Fibroblast of the aortic adventitia (primary cell): ENCODE measurements at regions not wholly inside any gene's neighbourhood (a gene's known extent, or its start where the extent isn't known, plus 50 kb on each side); places are given as distances from the start of the nearest gene placed in this dataset.

ENCODE experiments used
- DNase-seq: peaks from one replicate; pipeline ENCODE4 v3.0.0-alpha.2; 2010; ENCODE audit warnings: low read depth
- H3K4me3 ChIP-seq: 2 replicates; pipeline ENCODE4 v1.5.1; 2011; ENCODE audit warnings: low read depth, mild to moderate bottlenecking, control low read depth, low read length, moderate library complexity
- CTCF ChIP-seq: IDR thresholded peaks from 2 replicates; pipeline ENCODE4 v1.5.1; 2011; ENCODE audit warnings: mild to moderate bottlenecking, low read length, control low read depth, inconsistent platforms; ENCODE audit not compliant: insufficient read depth

- no peak for DNase-seq
- peak; percentile 25 for TF ChIP-seq CTCF
- H3K4me3 ChIP-seq: no peak overlapping the region
These were observed 301.7 kb downstream of the RPS24 start for GRCh38 chr10:78335371-78335690.

GRCh38 chr10:78335691-78336401 is 302.2 kb downstream of the RPS24 start:
- TF ChIP-seq CTCF: no peak
- peak; percentile 90 for DNase-seq
- H3K4me3 ChIP-seq: no peak overlapping the region

- peak; percentile 90 for DNase-seq
- no peak for TF ChIP-seq CTCF
- H3K4me3 ChIP-seq: no peak overlapping the region
These were observed 302.7 kb downstream of the RPS24 start for GRCh38 chr10:78336402-78336791.

GRCh38 chr10:78337016-78337415 is 303.4 kb downstream of the RPS24 start:
- no peak for TF ChIP-seq CTCF
- DNase-seq: no peak
- H3K4me3 ChIP-seq: no peak overlapping the region

GRCh38 chr10:78337646-78338391 is 304.2 kb downstream of the RPS24 start:
- no peak overlapping the region for H3K4me3 ChIP-seq
- DNase-seq: peak; percentile 43
- TF ChIP-seq CTCF: no peak

- no peak overlapping the region for H3K4me3 ChIP-seq
- no peak for DNase-seq
- no peak for TF ChIP-seq CTCF
These were observed 305.1 kb downstream of the RPS24 start for GRCh38 chr10:78338717-78339116.
